Prostate gland (tissue), 2 donors: ENCODE measurements at regions not wholly inside any gene's neighbourhood (a gene's known extent, or its start where the extent isn't known, plus 50 kb on each side); places are given as distances from the start of the nearest gene placed in this dataset.

Source experiments
- POLR2A ChIP-seq: fragments of 450-650 bp; IDR thresholded peaks from one replicate; pipeline ENCODE4 v1.6.1; 2016; ENCODE audit warnings: antibody characterized with exemption, mild to moderate bottlenecking
- POLR2AphosphoS5 ChIP-seq: sonication (generic); formaldehyde crosslinking; IDR thresholded peaks from one replicate; pipeline ENCODE4 v1.6.1; 2017; ENCODE audit warnings: antibody characterized with exemption
- TF ChIP-seq, protein P1 (sequence below), 4 experiments: fragments of 200-600 bp in 2 of 4; fragments of 450-650 bp in 2 of 4; sonication (generic) in 2 of 4; IDR thresholded peaks; 1 replicate in 3 of 4; 2 replicates in 1 of 4; pipeline ENCODE4 v1.5.1; 2016 to 2019; ENCODE audit warnings: antibody characterized with exemption in 4 of 4, mild to moderate bottlenecking in 2 of 4, moderate library complexity in 2 of 4

DNA sequence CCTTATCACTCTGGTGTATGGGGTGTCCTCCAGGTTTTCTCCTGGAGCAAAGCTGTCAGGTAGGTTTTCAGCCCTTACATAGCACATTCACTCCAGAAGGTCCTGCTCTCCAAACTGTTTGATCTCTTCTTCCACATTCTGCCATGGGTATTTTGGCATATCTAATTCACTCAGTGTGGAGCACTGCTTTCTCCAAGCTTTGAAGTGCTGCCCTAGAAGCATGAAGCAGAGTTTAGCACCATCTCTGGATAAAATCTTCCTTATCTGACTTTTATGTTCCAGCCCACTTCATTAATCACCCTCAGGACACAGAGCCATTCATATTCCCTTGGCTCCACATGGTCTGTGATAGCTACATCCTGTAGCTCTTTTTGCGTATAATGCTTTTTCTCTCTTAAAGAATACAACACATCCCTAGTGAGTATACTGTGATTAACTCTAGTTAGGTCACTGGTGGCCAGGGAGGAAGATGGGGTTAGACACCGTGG lies 56.7 kb upstream of the ARHGAP28 start:
- TF ChIP-seq, protein P1, sequence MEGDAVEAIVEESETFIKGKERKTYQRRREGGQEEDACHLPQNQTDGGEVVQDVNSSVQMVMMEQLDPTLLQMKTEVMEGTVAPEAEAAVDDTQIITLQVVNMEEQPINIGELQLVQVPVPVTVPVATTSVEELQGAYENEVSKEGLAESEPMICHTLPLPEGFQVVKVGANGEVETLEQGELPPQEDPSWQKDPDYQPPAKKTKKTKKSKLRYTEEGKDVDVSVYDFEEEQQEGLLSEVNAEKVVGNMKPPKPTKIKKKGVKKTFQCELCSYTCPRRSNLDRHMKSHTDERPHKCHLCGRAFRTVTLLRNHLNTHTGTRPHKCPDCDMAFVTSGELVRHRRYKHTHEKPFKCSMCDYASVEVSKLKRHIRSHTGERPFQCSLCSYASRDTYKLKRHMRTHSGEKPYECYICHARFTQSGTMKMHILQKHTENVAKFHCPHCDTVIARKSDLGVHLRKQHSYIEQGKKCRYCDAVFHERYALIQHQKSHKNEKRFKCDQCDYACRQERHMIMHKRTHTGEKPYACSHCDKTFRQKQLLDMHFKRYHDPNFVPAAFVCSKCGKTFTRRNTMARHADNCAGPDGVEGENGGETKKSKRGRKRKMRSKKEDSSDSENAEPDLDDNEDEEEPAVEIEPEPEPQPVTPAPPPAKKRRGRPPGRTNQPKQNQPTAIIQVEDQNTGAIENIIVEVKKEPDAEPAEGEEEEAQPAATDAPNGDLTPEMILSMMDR (IDR thresholded peaks at IDR 0.05): no peak
- no peak for TF ChIP-seq POLR2A
- TF ChIP-seq POLR2AphosphoS5: no peak
